ENCODE measurements at regions not wholly inside any gene's neighbourhood (a gene's known extent, or its start where the extent isn't known, plus 50 kb on each side); places are given as distances from the start of the nearest gene placed in this dataset.

DNA sequence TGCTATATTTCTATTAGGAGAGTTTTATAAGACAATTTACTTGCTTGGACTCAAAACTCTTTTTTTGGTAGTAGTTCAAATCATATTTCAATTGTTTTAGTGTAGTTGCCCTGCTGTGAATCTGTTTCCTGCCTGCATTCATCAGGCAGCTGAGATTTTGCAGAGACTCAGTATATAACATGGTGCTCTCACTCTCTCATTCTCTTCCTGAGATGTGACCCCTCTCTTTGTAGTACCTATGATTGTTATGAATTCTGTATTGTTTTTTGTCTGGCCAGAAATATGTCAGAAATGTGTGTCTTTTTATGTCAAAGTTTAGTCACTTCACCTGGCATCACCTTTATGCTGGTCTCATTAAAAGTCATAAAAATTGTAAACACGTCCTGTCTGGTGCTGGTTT is 374.0 kb downstream of the RAPGEF2 start:
- Histone ChIP-seq H3K4me3 (no peak overlapping the region), H3K4me1 (ENCODE audit: control insufficient read depth in 1 of 2, low read depth in 2 of 2) (no peaks in the 10 kb centered on the region), H3K27ac (no peak overlapping the region), H3K36me3 (no peaks in the 10 kb centered on the region), H3K9me3 (no peaks in the 10 kb centered on the region), H3K27me3 (replicated peaks; ENCODE audit: insufficient read depth) (no peaks in the 10 kb centered on the region)
- DNase-seq (ENCODE audit: low spot score) (no peak), ATAC-seq (ENCODE audit: insufficient number of reproducible peaks, low FRiP score, low read depth) (no peak)
- TF ChIP-seq, protein P1, sequence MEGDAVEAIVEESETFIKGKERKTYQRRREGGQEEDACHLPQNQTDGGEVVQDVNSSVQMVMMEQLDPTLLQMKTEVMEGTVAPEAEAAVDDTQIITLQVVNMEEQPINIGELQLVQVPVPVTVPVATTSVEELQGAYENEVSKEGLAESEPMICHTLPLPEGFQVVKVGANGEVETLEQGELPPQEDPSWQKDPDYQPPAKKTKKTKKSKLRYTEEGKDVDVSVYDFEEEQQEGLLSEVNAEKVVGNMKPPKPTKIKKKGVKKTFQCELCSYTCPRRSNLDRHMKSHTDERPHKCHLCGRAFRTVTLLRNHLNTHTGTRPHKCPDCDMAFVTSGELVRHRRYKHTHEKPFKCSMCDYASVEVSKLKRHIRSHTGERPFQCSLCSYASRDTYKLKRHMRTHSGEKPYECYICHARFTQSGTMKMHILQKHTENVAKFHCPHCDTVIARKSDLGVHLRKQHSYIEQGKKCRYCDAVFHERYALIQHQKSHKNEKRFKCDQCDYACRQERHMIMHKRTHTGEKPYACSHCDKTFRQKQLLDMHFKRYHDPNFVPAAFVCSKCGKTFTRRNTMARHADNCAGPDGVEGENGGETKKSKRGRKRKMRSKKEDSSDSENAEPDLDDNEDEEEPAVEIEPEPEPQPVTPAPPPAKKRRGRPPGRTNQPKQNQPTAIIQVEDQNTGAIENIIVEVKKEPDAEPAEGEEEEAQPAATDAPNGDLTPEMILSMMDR (IDR thresholded peaks at IDR 0.05) = no peak

DNA sequence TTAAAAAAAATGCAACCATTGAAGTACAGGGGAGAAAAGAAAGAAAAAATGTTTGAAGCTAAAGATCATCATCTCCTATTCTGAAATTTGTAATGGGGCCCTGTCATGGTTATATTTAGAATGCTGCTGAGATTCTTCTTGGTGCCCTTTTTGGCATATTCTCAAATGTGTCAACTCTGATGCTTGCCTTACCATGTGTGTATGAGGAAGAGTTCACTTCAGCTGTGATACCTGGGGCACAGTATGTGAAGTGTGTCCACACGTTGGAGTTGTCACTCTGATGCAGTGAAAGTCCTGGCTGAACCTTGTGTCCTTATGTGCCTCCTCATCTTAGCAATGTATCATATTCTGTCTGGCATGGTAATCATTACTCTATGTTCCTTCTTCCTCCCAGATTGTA is 377.9 kb downstream of the RAPGEF2 start:
- DNase-seq (ENCODE audit: low spot score) (no peak), ATAC-seq (ENCODE audit: insufficient number of reproducible peaks, low FRiP score, low read depth) (no peak)
- Histone ChIP-seq H3K36me3 (no peaks in the 10 kb centered on the region), H3K4me3 (no peak overlapping the region), H3K27me3 (replicated peaks; ENCODE audit: insufficient read depth) (no peaks in the 10 kb centered on the region), H3K4me1 (ENCODE audit: control insufficient read depth in 1 of 2, low read depth in 2 of 2) (no peaks in the 10 kb centered on the region), H3K27ac (no peak overlapping the region), H3K9me3 (no peaks in the 10 kb centered on the region)
- TF ChIP-seq, protein P1 (IDR thresholded peaks at IDR 0.05) = no peak

DNA sequence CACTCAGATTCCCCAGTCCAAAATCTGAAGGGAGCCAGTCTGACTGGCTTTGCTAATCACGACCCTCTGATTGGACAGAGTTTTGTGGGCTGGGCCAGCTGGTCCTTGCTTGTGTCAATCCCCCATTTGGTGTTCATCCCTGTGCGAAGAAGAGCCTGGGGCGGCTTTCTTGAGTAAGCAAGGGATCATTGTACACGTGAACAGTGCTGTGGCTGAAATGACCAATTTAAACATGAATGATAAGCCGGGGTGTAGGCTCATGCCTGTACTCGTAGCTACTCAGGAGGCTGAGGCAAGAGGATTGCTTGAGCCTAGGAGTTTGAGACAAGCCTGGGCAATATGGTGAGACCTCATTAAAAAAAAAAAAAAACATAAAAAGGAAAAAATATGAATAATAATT is 379.1 kb downstream of the RAPGEF2 start:
- Histone ChIP-seq H3K27me3 (replicated peaks; ENCODE audit: insufficient read depth) (no peaks in the 10 kb centered on the region), H3K27ac (no peak overlapping the region), H3K4me1 (ENCODE audit: control insufficient read depth in 1 of 2, low read depth in 2 of 2) (no peaks in the 10 kb centered on the region), H3K4me3 (no peak overlapping the region), H3K36me3 (no peaks in the 10 kb centered on the region), H3K9me3 (no peaks in the 10 kb centered on the region)
- DNase-seq (ENCODE audit: low spot score) (no peak), ATAC-seq (ENCODE audit: insufficient number of reproducible peaks, low FRiP score, low read depth) (no peak)
- TF ChIP-seq, protein P1 (IDR thresholded peaks at IDR 0.05) = no peak

DNA sequence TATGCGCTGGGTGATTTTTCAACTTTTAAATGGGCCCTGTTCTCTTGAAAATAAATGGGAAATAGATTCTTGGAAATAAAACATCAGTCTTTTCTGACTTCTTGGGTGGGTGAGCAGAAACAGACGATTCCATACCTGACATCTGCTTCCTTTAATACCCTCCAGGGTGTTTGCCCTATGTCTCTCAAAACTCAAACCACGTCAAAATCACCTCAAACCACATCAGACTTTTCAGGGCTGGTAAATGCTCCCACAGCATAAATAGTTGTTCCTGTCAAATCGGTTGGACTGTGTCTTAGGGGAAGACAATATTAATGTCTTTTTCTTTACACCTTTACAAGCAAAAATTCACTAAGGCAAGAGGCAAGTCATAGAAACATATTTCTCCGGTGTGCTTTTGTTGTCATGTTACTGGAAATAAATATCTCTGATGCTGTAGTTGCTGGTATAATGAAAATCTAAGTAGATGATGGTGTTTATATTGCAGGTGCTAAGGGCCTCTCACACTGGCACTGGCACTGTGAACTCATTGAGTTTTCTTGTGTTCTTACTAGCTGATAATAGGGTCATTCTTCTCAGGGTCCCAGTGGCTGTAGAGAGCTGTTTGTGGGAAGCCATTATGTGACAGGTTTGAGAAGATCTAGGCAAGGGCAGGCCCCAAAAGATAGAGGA is 380.4 kb downstream of the RAPGEF2 start:
- Histone ChIP-seq H3K27me3 (replicated peaks; ENCODE audit: insufficient read depth) (no peaks in the 10 kb centered on the region), H3K9me3 (no peaks in the 10 kb centered on the region), H3K4me3 (no peak overlapping the region), H3K36me3 (no peaks in the 10 kb centered on the region), H3K27ac (no peak overlapping the region), H3K4me1 (ENCODE audit: control insufficient read depth in 1 of 2, low read depth in 2 of 2) (no peaks in the 10 kb centered on the region)
- DNase-seq (ENCODE audit: low spot score) (no peak), ATAC-seq (ENCODE audit: insufficient number of reproducible peaks, low FRiP score, low read depth) (no peak)
- TF ChIP-seq, protein P1 (IDR thresholded peaks at IDR 0.05) = no peak

DNA sequence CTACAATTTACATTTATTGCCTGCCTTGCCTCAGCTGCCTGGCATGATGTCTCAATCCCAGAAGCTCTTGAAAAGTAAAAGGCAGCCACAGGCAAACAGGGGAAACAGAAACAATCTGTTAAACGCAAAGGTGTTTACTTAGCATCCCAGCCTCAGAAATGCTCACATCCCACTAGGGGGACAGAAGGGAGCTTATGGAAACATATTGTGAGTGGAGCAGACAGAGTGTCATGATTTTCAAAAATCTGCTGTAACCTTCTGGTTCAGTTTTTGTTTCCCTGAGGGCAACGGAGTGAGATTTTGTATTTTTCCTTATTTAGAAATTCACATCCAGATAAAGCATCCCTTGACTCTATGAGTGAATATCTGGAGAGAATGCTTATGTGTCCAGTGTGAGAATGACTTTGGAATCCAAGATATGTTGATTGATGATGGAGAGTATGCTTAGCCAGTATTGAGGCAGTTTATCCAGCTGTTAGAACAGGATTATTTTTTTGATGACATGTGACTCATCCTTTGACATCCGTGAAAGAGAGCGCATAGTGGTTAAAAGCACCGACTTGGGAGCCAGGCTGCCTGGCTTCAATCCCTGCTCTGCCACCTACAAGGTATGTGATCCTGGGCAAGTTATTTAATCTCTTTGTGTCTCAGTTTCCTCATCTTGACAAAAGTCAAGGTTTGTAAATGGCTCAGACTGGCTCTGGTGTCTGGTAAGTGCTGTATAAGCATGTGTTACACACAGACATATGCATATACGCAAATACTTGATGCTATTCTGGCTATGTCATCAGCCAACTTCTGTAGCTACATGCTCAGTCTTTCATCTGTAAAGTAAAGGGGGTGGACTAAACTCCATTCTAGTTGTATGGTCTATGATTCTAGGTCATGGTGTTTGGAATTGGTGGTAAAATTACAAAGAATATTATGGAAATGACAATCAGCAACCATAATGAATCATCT is 381.2 kb downstream of the RAPGEF2 start:
- ATAC-seq (ENCODE audit: insufficient number of reproducible peaks, low FRiP score, low read depth) = no peak
- no peaks in the 10 kb centered on the region for H3K27me3 ChIP-seq (replicated peaks; ENCODE audit: insufficient read depth)
- TF ChIP-seq, protein P1 (IDR thresholded peaks at IDR 0.05) = no peak
- no peaks in the 10 kb centered on the region for H3K36me3 ChIP-seq
- no peak overlapping the region for H3K4me3 ChIP-seq
- H3K9me3 ChIP-seq = no peaks in the 10 kb centered on the region
- no peak for DNase-seq (ENCODE audit: low spot score)
- no peaks in the 10 kb centered on the region for H3K4me1 ChIP-seq (ENCODE audit: control insufficient read depth in 1 of 2, low read depth in 2 of 2)
- no peak overlapping the region for H3K27ac ChIP-seq

Data from thoracic aorta (tissue), 2 donors.